GM18520 (cell line): ENCODE measurements at regions not wholly inside any gene's neighbourhood (a gene's known extent, or its start where the extent isn't known, plus 50 kb on each side); places are given as distances from the start of the nearest gene placed in this dataset.

Experiments used
- ATAC-seq: cut with Tn5 transposase; IDR thresholded peaks from one replicate; pipeline ENCODE4 v1.9.1; 2021; ENCODE audit not compliant: unreplicated experiment

GRCh38 chr9:80059191-80059590 is 487.4 kb downstream of the TLE4 start:
- no peak for ATAC-seq

- ATAC-seq: no peak
Observed at GRCh38 chr9:80052830-80053229, 481.1 kb downstream of the TLE4 start.

- no peak for ATAC-seq
Observed at GRCh38 chr9:80049096-80049782, 477.5 kb downstream of the TLE4 start.

DNA sequence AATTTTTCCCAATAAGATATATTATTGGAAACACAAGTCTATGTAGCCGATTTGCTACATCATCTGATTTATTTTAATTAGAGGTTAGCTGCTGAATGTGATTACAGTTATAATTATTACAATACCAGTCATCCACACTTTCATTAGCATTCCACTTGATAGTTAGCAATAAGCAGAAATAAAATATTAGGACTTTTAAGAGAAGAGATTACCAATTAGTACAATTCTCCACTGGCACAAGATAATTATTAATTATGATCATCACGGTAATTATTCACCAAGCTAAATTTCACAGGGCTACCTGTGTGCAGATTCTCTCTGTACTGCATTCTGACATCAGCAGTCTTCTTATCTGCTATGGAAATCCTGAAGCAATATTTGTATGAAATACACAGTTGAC is 474.7 kb downstream of the TLE4 start:
- no peak for ATAC-seq

DNA sequence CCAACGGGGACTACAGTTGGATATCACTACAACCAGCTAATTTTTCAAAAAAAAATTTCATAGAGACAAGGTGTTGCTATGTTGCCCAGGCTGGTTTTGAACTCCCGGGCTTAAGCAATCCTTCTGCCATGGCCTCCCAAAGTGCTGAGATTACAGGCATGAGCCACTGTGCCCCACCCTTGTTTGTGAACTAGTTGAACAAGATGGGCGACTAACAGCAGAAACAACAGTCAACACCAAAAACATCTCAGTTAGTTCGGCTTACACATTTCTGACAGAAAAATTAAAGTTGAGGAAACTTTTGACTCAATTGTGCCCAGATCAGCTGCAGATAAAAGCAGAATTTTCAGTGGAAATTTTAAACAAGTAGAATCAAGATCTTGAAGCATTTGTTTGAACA is 470.1 kb downstream of the TLE4 start:
- ATAC-seq: no peak

DNA sequence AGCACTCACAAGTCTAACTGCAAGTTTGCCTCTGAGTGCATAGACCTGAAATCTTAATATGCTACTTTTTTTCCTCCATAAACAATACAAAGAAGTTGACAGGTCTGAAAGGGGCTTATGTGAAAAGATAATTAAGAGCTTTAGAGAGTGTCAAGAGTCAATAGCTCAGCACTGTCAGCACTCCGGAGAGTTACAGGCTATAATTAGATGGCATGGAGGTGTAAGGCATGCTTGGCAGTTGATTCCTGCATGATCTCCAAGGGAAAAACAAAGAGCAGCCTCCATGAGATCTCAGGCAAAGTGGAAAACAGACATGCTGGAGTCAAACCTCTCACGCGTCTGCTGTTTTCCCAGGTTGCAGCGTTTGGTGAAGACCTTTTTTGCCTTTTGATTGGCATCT is 468.7 kb downstream of the TLE4 start:
- no peak for ATAC-seq

GRCh38 chr9:80030801-80031200 is 459.0 kb downstream of the TLE4 start:
- ATAC-seq: no peak

DNA sequence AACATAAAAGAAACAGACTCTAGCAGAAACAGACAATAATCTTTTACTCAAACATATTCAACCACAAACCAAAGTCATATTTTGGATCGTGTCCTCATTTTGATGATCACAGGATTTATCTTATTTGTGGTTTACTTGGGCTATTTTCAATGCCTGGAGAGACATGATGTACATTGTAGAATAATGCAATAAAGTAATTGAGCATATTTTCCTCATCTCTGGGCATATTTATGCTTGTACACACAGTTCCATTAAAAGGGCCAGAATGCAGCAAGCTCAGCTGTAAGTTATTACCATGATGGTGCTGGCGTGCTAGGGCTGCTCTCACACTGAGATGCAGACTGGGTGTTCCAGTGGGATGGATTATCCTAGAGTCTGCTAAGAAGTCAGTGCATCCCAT is 456.7 kb downstream of the TLE4 start:
- no peak for ATAC-seq

GRCh38 chr9:80025796-80026520 is 454.2 kb downstream of the TLE4 start:
- no peak for ATAC-seq

DNA sequence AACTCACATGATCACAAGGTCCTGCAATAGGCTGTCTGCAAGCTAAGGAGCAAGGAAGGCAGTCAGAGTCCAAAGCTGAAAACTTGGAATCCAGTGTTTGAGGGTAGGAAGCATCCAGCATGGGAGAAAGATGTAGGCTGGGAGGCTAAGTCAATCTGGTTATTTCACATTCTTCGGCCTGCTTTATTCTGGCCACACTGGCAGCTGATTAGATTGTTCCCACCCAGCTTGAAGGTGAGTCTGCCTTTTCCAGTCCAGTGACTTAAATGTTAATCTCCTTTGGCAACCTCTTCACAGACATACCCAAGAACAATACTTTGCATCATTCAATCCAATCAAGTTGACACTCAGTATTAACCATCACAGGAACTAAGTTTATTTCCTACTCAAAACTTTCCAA is 453.4 kb downstream of the TLE4 start:
- ATAC-seq: no peak

- ATAC-seq: no peak
Observed at GRCh38 chr9:80020530-80020929, 448.8 kb downstream of the TLE4 start.

DNA sequence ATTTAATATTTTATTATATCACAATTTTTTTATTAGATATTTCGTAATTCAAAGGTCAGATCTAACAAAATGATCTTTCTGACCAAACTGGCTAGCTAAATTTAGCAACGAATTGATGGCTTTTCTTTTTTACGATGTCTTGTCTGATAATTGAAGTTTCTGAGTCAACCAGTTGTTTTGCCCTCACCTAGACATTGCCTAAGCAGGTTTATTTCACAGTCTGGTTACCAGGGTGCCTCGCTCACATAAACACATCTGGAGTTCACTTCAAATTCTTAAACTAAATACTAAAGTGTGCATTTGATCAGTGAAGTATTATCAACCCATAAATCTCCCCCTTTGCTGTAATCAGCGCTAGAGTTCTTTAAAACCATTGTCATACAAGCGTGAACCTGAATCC is 448.3 kb downstream of the TLE4 start:
- no peak for ATAC-seq

DNA sequence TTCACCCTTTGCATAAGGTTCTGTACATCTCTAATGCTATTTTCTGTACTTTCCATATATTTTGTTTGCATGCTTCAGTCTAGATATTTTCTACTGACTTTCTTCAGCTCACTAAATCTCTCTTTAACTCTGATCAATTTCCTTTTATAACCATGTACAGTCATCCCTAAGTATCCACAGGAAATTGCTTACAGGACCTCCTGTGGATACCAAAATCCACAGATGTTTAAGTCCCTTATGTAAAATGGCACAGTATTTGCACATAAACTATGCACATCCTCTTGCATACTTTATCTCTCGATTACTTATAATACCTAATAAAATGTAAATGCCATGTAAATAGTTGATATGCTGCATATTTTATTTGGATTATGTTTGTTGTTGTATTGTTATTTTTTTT is 442.1 kb downstream of the TLE4 start:
- ATAC-seq: no peak

DNA sequence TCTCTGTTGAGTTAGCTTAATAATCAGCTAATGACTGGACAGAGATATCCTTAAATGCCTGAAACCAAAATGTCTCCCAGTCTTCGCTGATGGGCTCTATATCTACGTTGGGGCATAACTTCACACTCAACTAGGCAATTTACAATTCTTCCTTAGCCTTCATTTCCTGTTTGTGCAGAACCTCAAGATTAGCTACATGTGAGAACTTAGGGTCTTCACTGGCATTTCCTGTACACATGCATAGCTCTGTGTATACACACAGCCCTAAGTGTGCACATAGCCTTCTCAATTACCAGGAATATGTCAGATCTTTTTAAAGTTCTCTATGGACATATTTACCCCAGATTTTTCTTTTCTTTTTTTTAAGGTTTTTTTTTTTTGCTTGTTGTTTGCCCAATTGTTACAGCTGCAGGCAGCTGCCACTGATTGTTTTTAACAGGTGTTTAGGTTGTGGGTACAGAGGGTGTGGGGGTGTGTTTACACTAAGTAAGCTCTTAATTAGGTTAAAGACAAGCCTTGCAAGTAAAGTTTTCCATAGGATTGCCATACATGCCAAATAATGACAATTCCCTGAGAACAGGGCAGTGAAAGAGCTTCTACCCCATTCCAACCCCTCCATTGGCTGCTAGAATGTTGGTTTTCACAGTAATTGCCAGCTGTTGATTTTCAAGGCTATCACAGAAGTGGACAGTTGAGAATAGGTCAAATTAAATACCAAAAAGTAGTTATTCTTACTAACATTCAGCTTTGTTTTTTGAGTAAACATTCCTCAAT is 441.0 kb downstream of the TLE4 start:
- no peak for ATAC-seq

- ATAC-seq: no peak
Observed at GRCh38 chr9:80009204-80009603, 437.4 kb downstream of the TLE4 start.

- no peak for ATAC-seq
Observed at GRCh38 chr9:80004714-80005113, 432.9 kb downstream of the TLE4 start.

DNA sequence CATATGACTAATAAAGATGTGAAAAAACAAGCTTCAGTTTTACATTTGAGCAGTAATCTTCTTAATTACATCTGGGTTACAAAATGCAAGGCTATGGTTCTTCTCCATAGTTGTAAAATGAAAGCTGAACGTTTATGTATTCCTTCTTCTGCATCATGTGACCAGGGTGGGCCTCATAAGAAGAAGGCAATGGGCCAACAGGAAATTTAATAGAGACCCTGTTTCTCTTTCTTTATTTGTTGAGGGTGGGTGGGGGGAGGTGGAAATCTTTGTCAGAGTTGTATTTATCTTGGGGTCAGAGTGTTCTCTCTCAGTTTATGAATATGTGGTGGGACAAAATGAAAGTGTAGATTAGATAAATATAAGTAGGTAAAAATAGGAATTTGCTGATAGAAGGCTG is 418.8 kb downstream of the TLE4 start:
- no peak for ATAC-seq

DNA sequence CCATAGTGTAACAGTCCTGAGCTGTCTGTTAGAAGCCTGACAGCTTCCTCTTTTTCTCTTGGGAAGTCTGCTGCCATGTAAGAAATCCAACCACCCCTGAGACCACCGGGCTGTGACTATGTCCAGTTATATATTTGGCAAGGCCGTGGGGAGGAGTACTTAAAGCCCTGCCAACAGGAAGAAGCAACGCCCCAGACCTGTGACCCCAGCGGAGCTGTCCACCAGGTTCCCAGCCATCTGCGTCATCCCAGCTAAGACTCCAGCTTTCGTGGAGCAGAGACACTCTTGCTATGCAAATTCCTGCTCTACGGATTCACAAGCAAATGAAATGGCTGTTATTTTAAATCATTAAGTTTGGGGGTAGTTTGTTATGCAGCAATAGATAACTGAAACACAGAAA is 417.3 kb downstream of the TLE4 start:
- no peak for ATAC-seq

DNA sequence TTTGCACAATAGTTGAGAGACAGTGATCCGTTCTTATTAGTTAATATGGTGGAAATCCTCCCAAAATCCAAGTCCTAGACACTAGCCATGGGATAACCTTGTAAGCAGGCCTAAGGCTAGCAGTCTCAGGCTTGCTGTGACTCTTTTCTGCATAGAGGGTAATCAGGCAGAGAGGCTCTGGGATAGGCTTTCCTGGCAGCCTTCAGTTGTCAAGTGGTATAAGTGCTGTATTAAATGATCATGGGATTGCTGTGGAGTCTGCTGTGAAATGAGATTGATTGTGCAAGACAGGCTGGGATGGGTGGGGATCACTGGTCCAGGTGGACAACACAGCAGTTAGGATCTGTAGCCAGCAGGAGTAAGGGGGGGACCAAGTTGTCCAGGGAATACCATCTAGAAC is 416.4 kb downstream of the TLE4 start:
- no peak for ATAC-seq

DNA sequence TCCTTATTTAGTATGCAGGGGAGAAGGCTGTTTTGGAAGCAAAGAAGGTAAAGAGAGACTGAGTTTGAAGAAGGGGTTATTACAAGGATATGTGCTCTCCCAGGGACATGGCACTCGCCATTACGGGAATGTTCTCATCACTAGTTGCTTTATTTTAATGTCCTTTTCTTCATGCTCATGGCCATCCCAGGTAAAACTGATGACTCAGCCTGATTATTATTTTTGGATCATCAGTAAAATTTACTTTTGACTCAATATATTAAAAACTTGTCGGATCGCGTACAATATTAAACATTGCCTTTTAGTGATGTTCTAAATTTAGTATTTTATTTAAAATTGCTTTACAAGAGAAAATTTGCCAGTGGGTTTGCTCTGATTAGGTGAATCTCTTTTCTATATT is 414.7 kb downstream of the TLE4 start:
- no peak for ATAC-seq

GRCh38 chr9:79985772-79986171 is 414.0 kb downstream of the TLE4 start:
- ATAC-seq: no peak

- no peak for ATAC-seq
Observed at GRCh38 chr9:79985264-79985663, 413.5 kb downstream of the TLE4 start.
